Astrocyte (in vitro differentiated cells and primary cell): ENCODE measurements at regions not wholly inside any gene's neighbourhood (a gene's known extent, or its start where the extent isn't known, plus 50 kb on each side); places are given as distances from the start of the nearest gene placed in this dataset.

ENCODE experiments used
- DNase-seq: peaks from one replicate; pipeline ENCODE4 v3.0.0-alpha.2; 2010; ENCODE audit warnings: low read depth
- FAIRE-seq: peaks from 2 replicates; lab custom pipeline; 2011; peaks lifted over from hg19 to GRCh38; lab: Jason Lieb, UNC
- H2AFZ ChIP-seq: 2 replicates; pipeline ENCODE4 v1.6.0; 2012; ENCODE audit warnings: low read depth, low read length, inconsistent platforms
- H3K27ac ChIP-seq: 2 replicates; pipeline ENCODE4 v1.5.1; 2011; ENCODE audit warnings: low read depth, low read length, inconsistent platforms
- H3K27me3 ChIP-seq: 2 replicates; pipeline ENCODE4 v1.6.0; 2011; ENCODE audit warnings: low read length, inconsistent platforms; ENCODE audit not compliant: insufficient read depth
- H3K36me3 ChIP-seq: 2 replicates; pipeline ENCODE4 v1.5.1; 2011; ENCODE audit warnings: low read length, inconsistent platforms; ENCODE audit not compliant: insufficient read depth
- H3K4me1 ChIP-seq: 2 replicates; pipeline ENCODE4 v1.5.1; 2011; ENCODE audit warnings: low read length, inconsistent platforms; ENCODE audit not compliant: insufficient read depth
- H3K4me2 ChIP-seq: 2 replicates; pipeline ENCODE4 v1.6.0; 2012; ENCODE audit warnings: low read length, inconsistent platforms
- H3K4me3 ChIP-seq: 2 replicates; pipeline ENCODE4 v1.5.1; 2011; ENCODE audit warnings: low read depth, mild to moderate bottlenecking, low read length, inconsistent platforms; ENCODE audit not compliant: insufficient read depth
- H3K79me2 ChIP-seq: 2 replicates; pipeline ENCODE4 v1.6.0; 2012; ENCODE audit warnings: mild to moderate bottlenecking, low read length, inconsistent platforms; ENCODE audit not compliant: insufficient read depth
- H3K9ac ChIP-seq: 2 replicates; pipeline ENCODE4 v1.6.0; 2012; ENCODE audit warnings: mild to moderate bottlenecking, low read length, inconsistent platforms
- H3K9me3 ChIP-seq: 2 replicates; pipeline ENCODE4 v1.5.1; 2012; ENCODE audit warnings: low read depth, mild to moderate bottlenecking, low read length, inconsistent platforms; ENCODE audit not compliant: insufficient read depth
- H4K20me1 ChIP-seq: 2 replicates; pipeline ENCODE4 v1.6.0; 2012; ENCODE audit warnings: low read length, inconsistent platforms; ENCODE audit not compliant: insufficient read depth
- H3K27ac Mint-ChIP-seq: one replicate; pipeline ENCODE4 v1.8.0; 2021; ENCODE audit warnings: mild to moderate bottlenecking, mixed read lengths; ENCODE audit not compliant: unreplicated experiment
- H3K27me3 Mint-ChIP-seq: one replicate; pipeline ENCODE4 v1.8.0; 2021; ENCODE audit warnings: low read depth, mixed read lengths; ENCODE audit not compliant: unreplicated experiment
- H3K36me3 Mint-ChIP-seq: one replicate; pipeline ENCODE4 v1.8.0; 2021; ENCODE audit warnings: low read depth, mixed read lengths; ENCODE audit not compliant: unreplicated experiment
- H3K4me1 Mint-ChIP-seq: one replicate; pipeline ENCODE4 v1.8.0; 2021; ENCODE audit warnings: low read depth, mixed read lengths; ENCODE audit not compliant: unreplicated experiment
- H3K4me3 Mint-ChIP-seq: one replicate; pipeline ENCODE4 v1.8.0; 2021; ENCODE audit warnings: mild to moderate bottlenecking, moderate library complexity, mixed read lengths; ENCODE audit not compliant: unreplicated experiment
- H3K9me3 Mint-ChIP-seq: one replicate; pipeline ENCODE4 v1.8.0; 2021; ENCODE audit warnings: mild to moderate bottlenecking, mixed read lengths; ENCODE audit not compliant: unreplicated experiment
- EZH2 ChIP-seq: IDR thresholded peaks from 2 replicates; pipeline ENCODE4 v1.6.1; 2012; ENCODE audit warnings: mild to moderate bottlenecking, low read length, inconsistent platforms; ENCODE audit not compliant: insufficient read depth
- TF ChIP-seq, protein P1 (sequence below): IDR thresholded peaks from 2 replicates; pipeline ENCODE4 v1.5.1; 2011; ENCODE audit warnings: low read depth, mild to moderate bottlenecking, inconsistent platforms, low read length, moderate library complexity; ENCODE audit not compliant: insufficient read depth

- no peaks in the 10 kb centered on the region for H3K36me3 Mint-ChIP-seq
- TF ChIP-seq, protein P1, sequence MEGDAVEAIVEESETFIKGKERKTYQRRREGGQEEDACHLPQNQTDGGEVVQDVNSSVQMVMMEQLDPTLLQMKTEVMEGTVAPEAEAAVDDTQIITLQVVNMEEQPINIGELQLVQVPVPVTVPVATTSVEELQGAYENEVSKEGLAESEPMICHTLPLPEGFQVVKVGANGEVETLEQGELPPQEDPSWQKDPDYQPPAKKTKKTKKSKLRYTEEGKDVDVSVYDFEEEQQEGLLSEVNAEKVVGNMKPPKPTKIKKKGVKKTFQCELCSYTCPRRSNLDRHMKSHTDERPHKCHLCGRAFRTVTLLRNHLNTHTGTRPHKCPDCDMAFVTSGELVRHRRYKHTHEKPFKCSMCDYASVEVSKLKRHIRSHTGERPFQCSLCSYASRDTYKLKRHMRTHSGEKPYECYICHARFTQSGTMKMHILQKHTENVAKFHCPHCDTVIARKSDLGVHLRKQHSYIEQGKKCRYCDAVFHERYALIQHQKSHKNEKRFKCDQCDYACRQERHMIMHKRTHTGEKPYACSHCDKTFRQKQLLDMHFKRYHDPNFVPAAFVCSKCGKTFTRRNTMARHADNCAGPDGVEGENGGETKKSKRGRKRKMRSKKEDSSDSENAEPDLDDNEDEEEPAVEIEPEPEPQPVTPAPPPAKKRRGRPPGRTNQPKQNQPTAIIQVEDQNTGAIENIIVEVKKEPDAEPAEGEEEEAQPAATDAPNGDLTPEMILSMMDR: no peak
- TF ChIP-seq EZH2: no peak
- H3K4me2 ChIP-seq: no peak overlapping the region
- no peak overlapping the region for H3K27ac ChIP-seq
- no peaks in the 10 kb centered on the region for H3K4me1 ChIP-seq
- H3K4me1 Mint-ChIP-seq: peaks cover 5% of the 10 kb centered on the region
- H3K4me3 ChIP-seq: no peak overlapping the region
- H3K79me2 ChIP-seq: no peaks in the 10 kb centered on the region
- H3K9me3 ChIP-seq: no peaks in the 10 kb centered on the region
- H3K27me3 ChIP-seq: no peaks in the 10 kb centered on the region
- H3K27ac Mint-ChIP-seq: no peak overlapping the region
- FAIRE-seq (no peak), DNase-seq (peak; percentile 46)
- H2AFZ ChIP-seq: no peak overlapping the region
- H3K9me3 Mint-ChIP-seq: peaks cover 2% of the 10 kb centered on the region
- H3K9ac ChIP-seq: no peak overlapping the region
- H3K36me3 ChIP-seq: no peaks in the 10 kb centered on the region
- H3K4me3 Mint-ChIP-seq: no peak overlapping the region
- H4K20me1 ChIP-seq: no peaks in the 10 kb centered on the region
- peaks cover 2% of the 10 kb centered on the region for H3K27me3 Mint-ChIP-seq
These were observed 194.0 kb upstream of the PLPP4 start for GRCh38 chr10:120262857-120263547.

DNA sequence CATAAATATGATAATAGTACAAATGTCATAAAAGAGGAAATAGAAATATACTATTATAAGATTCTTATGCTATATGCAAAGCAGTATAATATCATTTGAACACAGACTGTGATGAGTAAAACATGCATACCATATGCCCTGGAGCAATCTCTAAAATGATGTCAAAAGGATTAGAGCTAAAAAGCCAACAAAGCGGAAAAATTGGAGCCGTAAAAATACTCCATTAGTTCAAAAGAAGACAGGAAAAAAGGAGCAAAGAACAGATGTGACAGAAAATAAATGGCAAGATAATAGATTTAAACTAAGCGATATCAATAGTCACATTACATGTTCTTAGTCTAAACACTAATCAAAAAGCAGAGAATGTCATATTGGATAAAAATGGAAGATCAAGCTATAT is 191.0 kb upstream of the PLPP4 start:
- Mint-ChIP-seq H3K36me3 (no peaks in the 10 kb centered on the region), H3K4me3 (no peak overlapping the region), H3K4me1 (peaks cover 5% of the 10 kb centered on the region), H3K27ac (no peak overlapping the region), H3K9me3 (peaks cover 8% of the 10 kb centered on the region), H3K27me3 (peaks cover 2% of the 10 kb centered on the region)
- no peak overlapping the region for H3K9ac ChIP-seq
- no peak overlapping the region for H3K4me3 ChIP-seq
- H4K20me1 ChIP-seq: no peaks in the 10 kb centered on the region
- no peak overlapping the region for H2AFZ ChIP-seq
- no peaks in the 10 kb centered on the region for H3K79me2 ChIP-seq
- no peak overlapping the region for H3K27ac ChIP-seq
- no peaks in the 10 kb centered on the region for H3K9me3 ChIP-seq
- H3K4me2 ChIP-seq: no peak overlapping the region
- H3K27me3 ChIP-seq: no peaks in the 10 kb centered on the region
- DNase-seq: no peak
- no peak for TF ChIP-seq EZH2
- TF ChIP-seq, protein P1: no peak
- no peaks in the 10 kb centered on the region for H3K36me3 ChIP-seq
- FAIRE-seq: no peak
- H3K4me1 ChIP-seq: no peaks in the 10 kb centered on the region

GRCh38 chr10:120270906-120271305 is 186.1 kb upstream of the PLPP4 start:
- Histone ChIP-seq H3K4me1 (no peaks in the 10 kb centered on the region), H2AFZ (no peak overlapping the region), H3K27ac (no peak overlapping the region), H3K9ac (no peak overlapping the region), H3K9me3 (no peaks in the 10 kb centered on the region), H3K27me3 (no peaks in the 10 kb centered on the region), H3K4me2 (no peak overlapping the region), H3K36me3 (no peaks in the 10 kb centered on the region), H4K20me1 (no peaks in the 10 kb centered on the region), H3K79me2 (no peaks in the 10 kb centered on the region), H3K4me3 (no peak overlapping the region)
- H3K27me3 Mint-ChIP-seq: peaks cover 2% of the 10 kb centered on the region
- DNase-seq (no peak), FAIRE-seq (no peak)
- no peak overlapping the region for H3K4me3 Mint-ChIP-seq
- TF ChIP-seq, protein P1: no peak
- no peak for TF ChIP-seq EZH2
- H3K9me3 Mint-ChIP-seq: peaks cover 6% of the 10 kb centered on the region
- no peaks in the 10 kb centered on the region for H3K4me1 Mint-ChIP-seq
- H3K36me3 Mint-ChIP-seq: no peaks in the 10 kb centered on the region
- H3K27ac Mint-ChIP-seq: no peak overlapping the region
